H1 (cell line): ENCODE measurements at regions not wholly inside any gene's neighbourhood (a gene's known extent, or its start where the extent isn't known, plus 50 kb on each side); places are given as distances from the start of the nearest gene placed in this dataset.

Source experiments
- KDM4A ChIP-seq: IDR thresholded peaks from one replicate; pipeline ENCODE4 v1.7.1; 2012; ENCODE audit warnings: low read depth, mild to moderate bottlenecking, moderate library complexity, low read length, inconsistent platforms; ENCODE audit not compliant: severe bottlenecking
- RAD21 ChIP-seq, 2 experiments: IDR thresholded peaks in 1 of 2; conservative IDR thresholded peaks in 1 of 2; 2 replicates each; pipeline ENCODE4 v1.6.1; 2011; ENCODE audit warnings: low read depth in 2 of 2, low read length in 2 of 2, improper control_type of control experiment in 1 of 2, inconsistent platforms in 1 of 2, mild to moderate bottlenecking in 1 of 2, moderate library complexity in 1 of 2
- SIX5 ChIP-seq: IDR thresholded peaks from 2 replicates; pipeline ENCODE4 v1.6.1; 2011; ENCODE audit warnings: mild to moderate bottlenecking, low read depth, low read length
- SP4 ChIP-seq: IDR thresholded peaks from 2 replicates; pipeline ENCODE4 v1.6.1; 2012; ENCODE audit warnings: low read length, inconsistent platforms

DNA sequence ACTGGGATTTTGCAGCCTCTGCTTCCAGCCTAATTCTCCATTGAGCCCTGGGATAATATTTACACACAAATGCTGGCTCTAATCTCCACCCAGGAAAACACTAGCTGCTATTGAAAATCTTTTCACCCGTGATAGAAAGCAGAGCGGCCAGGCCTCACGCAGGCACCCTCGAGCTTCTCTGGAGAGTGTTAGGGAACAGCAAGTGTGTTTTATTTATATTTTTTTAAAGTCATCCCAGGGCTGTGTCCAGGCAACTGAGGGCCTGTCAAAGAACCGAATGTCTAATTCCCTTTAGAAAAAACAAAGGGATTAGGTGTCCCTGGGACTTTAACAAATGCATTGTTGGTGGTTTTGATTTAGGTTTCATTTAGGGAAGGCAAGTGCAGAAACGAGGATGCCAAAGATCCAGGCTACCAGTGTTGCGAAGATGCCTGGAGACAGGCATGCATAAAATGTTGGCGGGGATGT, 51.2 kb upstream of the SPRY4 start (continued):
- TF ChIP-seq RAD21 (IDR thresholded peaks at IDR 0.05 in 1 of 2, conservative IDR thresholded peaks at IDR 0.05 in 1 of 2; ENCODE audit: low read depth in 2 of 2, low read length in 2 of 2) (no peak), KDM4A (no peak), SIX5 (no peak), SP4 (no peak)
